ENCODE measurements at regions not wholly inside any gene's neighbourhood (a gene's known extent, or its start where the extent isn't known, plus 50 kb on each side); places are given as distances from the start of the nearest gene placed in this dataset.

DNA sequence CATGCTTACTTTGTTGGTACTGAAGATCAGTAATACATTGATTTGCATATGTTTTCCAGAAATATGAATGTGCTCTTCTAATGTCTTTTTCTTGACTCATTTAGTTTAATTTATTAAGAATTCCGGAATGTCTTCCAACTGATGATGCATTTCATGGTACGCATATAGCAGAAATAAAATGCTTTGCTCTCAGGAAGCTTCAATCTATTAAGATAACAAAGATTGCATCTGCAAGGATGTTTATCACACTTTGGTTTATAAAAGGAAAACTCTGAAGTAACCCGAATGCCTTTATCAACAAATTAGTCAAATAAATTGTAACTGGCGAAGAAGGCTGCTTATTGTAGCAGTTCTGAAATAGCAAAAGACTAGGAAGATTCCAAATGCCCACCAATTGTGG, 166.4 kb upstream of the LMNTD1 start:
- peaks cover 11% of the 10 kb centered on the region for H3K4me1 Mint-ChIP-seq
- H3K27me3 Mint-ChIP-seq (ENCODE audit: low read depth), result peaks cover 3% of the 10 kb centered on the region
- H3K36me3 Mint-ChIP-seq, result no peaks in the 10 kb centered on the region
- no peak overlapping the region for H3K27ac Mint-ChIP-seq
- no peaks in the 10 kb centered on the region for H3K9me3 Mint-ChIP-seq
- no peak for TF ChIP-seq CTCF (IDR thresholded peaks at IDR 0.05; ENCODE audit: unreplicated experiment)
- DNase-seq (ENCODE audit: low spot score in 2 of 2, unreplicated experiment in 2 of 2), result no peak
- no peak overlapping the region for H3K4me3 Mint-ChIP-seq

DNA sequence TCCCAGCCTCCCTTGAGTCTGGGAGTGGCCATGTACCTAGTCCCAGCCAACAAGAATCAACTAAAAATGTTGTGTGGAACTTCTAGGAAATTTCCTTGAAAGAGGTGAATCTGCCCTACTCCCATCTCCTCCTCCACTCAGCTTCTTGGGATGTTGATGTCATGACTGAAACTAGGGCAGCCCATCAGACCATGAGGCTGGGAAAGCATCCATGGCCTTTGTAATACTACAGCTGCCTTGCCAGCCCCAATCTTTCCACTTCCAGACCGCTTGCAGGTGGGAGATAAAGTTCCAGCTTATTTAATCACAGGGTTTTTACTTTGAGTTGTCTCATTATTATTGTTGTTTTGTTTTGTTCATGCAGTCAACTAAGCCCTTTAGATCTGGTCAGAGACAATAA, 170.3 kb upstream of the LMNTD1 start:
- DNase-seq (ENCODE audit: low spot score in 2 of 2, unreplicated experiment in 2 of 2), result no peak
- TF ChIP-seq CTCF (IDR thresholded peaks at IDR 0.05; ENCODE audit: unreplicated experiment), result no peak
- Mint-ChIP-seq H3K27me3 (ENCODE audit: low read depth) (peaks cover 3% of the 10 kb centered on the region), H3K4me1 (peaks cover 15% of the 10 kb centered on the region), H3K27ac (no peak overlapping the region), H3K36me3 (no peaks in the 10 kb centered on the region), H3K9me3 (no peaks in the 10 kb centered on the region), H3K4me3 (no peak overlapping the region)

DNA sequence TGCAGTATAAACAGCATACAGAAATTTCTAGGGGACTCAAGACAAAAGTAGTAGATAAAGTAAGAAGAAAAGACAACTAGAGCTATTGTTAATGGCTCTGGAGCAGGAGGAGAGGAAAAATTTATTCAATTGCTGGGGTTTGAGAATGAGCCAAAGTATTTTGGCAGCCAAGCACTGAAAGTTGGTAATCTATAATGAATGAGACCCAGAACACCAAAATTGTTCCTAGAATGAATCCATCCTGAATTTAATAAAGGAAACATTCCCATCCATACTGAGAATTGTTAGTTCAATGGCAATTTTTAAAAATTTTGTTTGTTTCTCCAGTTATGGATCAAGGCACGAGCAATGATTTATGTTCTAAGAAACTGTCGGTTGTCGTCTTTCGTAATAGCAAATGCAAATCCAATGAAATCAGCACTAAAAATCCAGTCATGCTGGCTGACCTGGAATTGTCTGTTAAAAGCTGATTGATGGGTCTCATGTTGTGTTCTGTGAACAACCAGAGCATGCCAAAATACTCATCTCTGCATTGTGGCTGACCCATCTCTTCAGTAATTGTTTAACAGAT, 170.9 kb upstream of the LMNTD1 start:
- Mint-ChIP-seq H3K36me3 (no peaks in the 10 kb centered on the region), H3K27me3 (ENCODE audit: low read depth) (peaks cover under 1% of the 10 kb centered on the region), H3K4me3 (no peak overlapping the region), H3K4me1 (peaks cover 15% of the 10 kb centered on the region), H3K27ac (no peak overlapping the region), H3K9me3 (no peaks in the 10 kb centered on the region)
- DNase-seq (ENCODE audit: low spot score in 2 of 2, unreplicated experiment in 2 of 2), result no peak
- TF ChIP-seq CTCF (IDR thresholded peaks at IDR 0.05; ENCODE audit: unreplicated experiment), result no peak

GRCh38 chr12:25725470-25725869, 172.4 kb upstream of the LMNTD1 start:
- no peak for DNase-seq (ENCODE audit: low spot score in 2 of 2, unreplicated experiment in 2 of 2)
- peaks cover 3% of the 10 kb centered on the region for H3K36me3 Mint-ChIP-seq
- H3K27me3 Mint-ChIP-seq (ENCODE audit: low read depth), result no peaks in the 10 kb centered on the region
- TF ChIP-seq CTCF (IDR thresholded peaks at IDR 0.05; ENCODE audit: unreplicated experiment), result no peak
- no peak overlapping the region for H3K4me3 Mint-ChIP-seq
- no peak overlapping the region for H3K27ac Mint-ChIP-seq
- peaks cover 6% of the 10 kb centered on the region for H3K9me3 Mint-ChIP-seq
- peaks cover 21% of the 10 kb centered on the region for H3K4me1 Mint-ChIP-seq

GRCh38 chr12:25725931-25726330, 172.8 kb upstream of the LMNTD1 start:
- peaks cover 6% of the 10 kb centered on the region for H3K9me3 Mint-ChIP-seq
- H3K27ac Mint-ChIP-seq, result no peak overlapping the region
- peaks cover 25% of the 10 kb centered on the region for H3K4me1 Mint-ChIP-seq
- no peak for DNase-seq (ENCODE audit: low spot score in 2 of 2, unreplicated experiment in 2 of 2)
- no peaks in the 10 kb centered on the region for H3K27me3 Mint-ChIP-seq (ENCODE audit: low read depth)
- H3K4me3 Mint-ChIP-seq, result no peak overlapping the region
- H3K36me3 Mint-ChIP-seq, result peaks cover 3% of the 10 kb centered on the region
- TF ChIP-seq CTCF (IDR thresholded peaks at IDR 0.05; ENCODE audit: unreplicated experiment), result no peak
